K562 (cell line): ENCODE measurements at regions not wholly inside any gene's neighbourhood (a gene's known extent, or its start where the extent isn't known, plus 50 kb on each side); places are given as distances from the start of the nearest gene placed in this dataset.
"Not testable (repeated sequence)": the region's sequence is repeated elsewhere in the genome, so short reads cannot be mapped to it uniquely, and the experiment has no call there.

Experiments
- ATAC-seq: fragments of 200-7000 bp; cut with Tn5 transposase; 3 replicates; pipeline ENCODE4 v1.9.1; 2020; ENCODE audit warnings: moderate library complexity
- BruUV-seq: library from RNA; stranded (reverse); fragments of 400-500 nt; replicated peaks from 2 replicates; lab custom pipeline; 2021; lab: Mats Ljungman, UMichigan
- CTCF ChIA-PET: fragments of 300-600 bp; formaldehyde crosslinking; extraction: SDS; loops from one replicate; lab custom pipeline; 2021; ENCODE audit warnings: low intra/inter-chr PET ratio; lab: Yijun Ruan, JAX
- POLR2A ChIA-PET: fragments of 300-600, 350-650 bp; sonication (Branson Sonifier 250); formaldehyde crosslinking; extraction: SDS; loops from one replicate; lab custom pipeline; 2021; ENCODE audit warnings: antibody characterized with exemption, inconsistent platforms; lab: Yijun Ruan, JAX
- DNase-seq, 4 experiments: peaks; one replicate each; pipeline versions ENCODE4 v3.0.0 to v3.0.0-alpha.2; 2011 to 2018; ENCODE audit warnings: low spot score in 3 of 4, mixed read lengths in 3 of 4; ENCODE audit errors: extremely low read depth in 1 of 4
- FAIRE-seq: peaks from 2 replicates; lab custom pipeline; 2011; peaks lifted over from hg19 to GRCh38; lab: Jason Lieb, UNC
- H2AFZ ChIP-seq: 2 replicates; pipeline ENCODE4 v1.6.0; 2011; ENCODE audit warnings: low read depth, low read length, control low read depth, inconsistent platforms
- H3K27ac ChIP-seq: fragments of 200-600 bp; 3 replicates; pipeline ENCODE4 v1.8.0; 2011; ENCODE audit warnings: low read depth, mild to moderate bottlenecking, control low read depth, inconsistent platforms, low read length, moderate library complexity, mixed read lengths; ENCODE audit errors: extremely low read depth
- H3K27me3 ChIP-seq, 2 experiments: fragments of 300-600 bp in 1 of 2; 2 replicates in 1 of 2; 3 replicates in 1 of 2; pipeline versions ENCODE4 v1.6.0 to v1.8.0; 2011; ENCODE audit warnings: inconsistent platforms in 2 of 2, low read length in 2 of 2, mild to moderate bottlenecking in 1 of 2, mixed read lengths in 1 of 2, moderate library complexity in 1 of 2; ENCODE audit not compliant: control insufficient read depth in 2 of 2, insufficient read depth in 2 of 2
- H3K36me3 ChIP-seq: fragments of 300-600 bp; 3 replicates; pipeline ENCODE4 v1.8.0; 2011; ENCODE audit warnings: mild to moderate bottlenecking, low read length, inconsistent platforms; ENCODE audit not compliant: control insufficient read depth, insufficient read depth
- H3K4me1 ChIP-seq, 2 experiments: fragments of 200-600 bp in 1 of 2; replicated peaks in 1 of 2; 2 replicates in 1 of 2; 3 replicates in 1 of 2; pipeline versions ENCODE4 v1.5.1 to v1.8.0; 2011; ENCODE audit warnings: inconsistent platforms in 2 of 2, low read length in 2 of 2, mild to moderate bottlenecking in 1 of 2, mixed read lengths in 1 of 2, moderate library complexity in 1 of 2; ENCODE audit not compliant: control insufficient read depth in 2 of 2, insufficient read depth in 2 of 2
- H3K4me2 ChIP-seq: 2 replicates; pipeline ENCODE4 v1.6.1; 2011; ENCODE audit warnings: low read length, control low read depth, inconsistent platforms, mixed read lengths; ENCODE audit not compliant: insufficient read depth
- H3K4me3 ChIP-seq: fragments of 200-600 bp; sonication (generic), shearing (Covaris generic); 2 replicates; pipeline ENCODE4 v1.5.1; 2016; ENCODE audit warnings: control low read depth, inconsistent platforms
- H3K79me2 ChIP-seq: fragments of 200-600 bp; 3 replicates; pipeline ENCODE4 v1.8.0; 2011; ENCODE audit warnings: low read length, inconsistent platforms; ENCODE audit not compliant: control insufficient read depth, insufficient read depth
- H3K9ac ChIP-seq, 2 experiments: 2 replicates each; pipeline versions ENCODE4 v1.6.0 to v1.6.1; 2011; ENCODE audit warnings: low read depth in 2 of 2, low read length in 2 of 2, control low read depth in 1 of 2, inconsistent platforms in 1 of 2, mild to moderate bottlenecking in 1 of 2, mixed read lengths in 1 of 2; ENCODE audit not compliant: insufficient read depth in 1 of 2
- H3K9me1 ChIP-seq: one replicate; pipeline ENCODE4 v1.6.0; 2011; ENCODE audit warnings: inconsistent platforms, mild to moderate bottlenecking, low read length, moderate library complexity; ENCODE audit not compliant: control insufficient read depth, insufficient read depth
- H3K9me3 ChIP-seq: replicated peaks from 2 replicates; pipeline ENCODE4 v1.5.1; 2011; ENCODE audit warnings: low read depth, low read length, inconsistent platforms; ENCODE audit not compliant: control insufficient read depth, insufficient read depth
- H4K20me1 ChIP-seq: replicated peaks from 2 replicates; pipeline ENCODE4 v1.6.1; 2011; ENCODE audit warnings: low read length, inconsistent platforms, mixed read lengths; ENCODE audit not compliant: control insufficient read depth, insufficient read depth
- POLR2A ChIP-seq: fragments of 450-650 bp; conservative IDR thresholded peaks from 2 replicates; pipeline ENCODE4 v1.6.1; 2016
- POLR2G ChIP-seq: fragments of 200-400 bp; formaldehyde crosslinking; IDR thresholded peaks from 2 replicates; pipeline ENCODE4 v1.6.1; 2017; ENCODE audit warnings: low read depth, mild to moderate bottlenecking, antibody characterized with exemption, low read length, moderate library complexity
- WGBS: fragments of 100-300 bp; shearing (Covaris generic); methylation state at CpG from one replicate; pipeline ENCODE4 v1.1.6; 2016; ENCODE audit warnings: low coverage, mixed read lengths; ENCODE audit not compliant: insufficient coverage; ENCODE audit errors: missing lambda C conversion rate; 5-methylcytosine and 5-hydroxymethylcytosine counted together
- in situ Hi-C: fragments of 300-500 bp; cut with MboI; formaldehyde crosslinking; loops from 4 replicates; pipeline ENCODE4 v1.15.0; 2018; ENCODE audit warnings: inconsistent platforms, mixed read lengths
- intact Hi-C: fragments of 100-400 bp; cut with micrococcal nuclease; formaldehyde crosslinking; loops from 2 replicates; pipeline ENCODE4 v1.14.2; 2022

GRCh38 chr21:5119179-5119578, 5402.2 kb upstream of the TPTE start:
- POLR2A ChIA-PET, H4K20me1 ChIP-seq, H3K9me1 ChIP-seq, H3K4me3 ChIP-seq, DNase-seq, H3K79me2 ChIP-seq, H3K9ac ChIP-seq, in situ Hi-C loops, ATAC-seq, intact Hi-C loops, H3K4me1 ChIP-seq, H3K27me3 ChIP-seq, BruUV-seq, H3K27ac ChIP-seq, FAIRE-seq, H3K9me3 ChIP-seq, CTCF ChIA-PET, H2AFZ ChIP-seq, H3K36me3 ChIP-seq, H3K4me2 ChIP-seq: not testable (repeated sequence)
- WGBS = 96% methylated on average over 4 of the region's 8 CpGs
- 0 out of 2 replicates have a peak, but pooled peaks have one; percentile 20 for TF ChIP-seq POLR2A
- TF ChIP-seq POLR2G = peak; percentile 46

- H3K9ac ChIP-seq, intact Hi-C loops, POLR2A ChIA-PET, H2AFZ ChIP-seq, BruUV-seq, H3K4me2 ChIP-seq, CTCF ChIA-PET, H3K4me1 ChIP-seq, DNase-seq, H3K27ac ChIP-seq, H3K79me2 ChIP-seq, H4K20me1 ChIP-seq, H3K36me3 ChIP-seq, H3K9me1 ChIP-seq, FAIRE-seq, H3K4me3 ChIP-seq, H3K27me3 ChIP-seq, H3K9me3 ChIP-seq, in situ Hi-C loops: not testable (repeated sequence)
- peak; percentile 15 for ATAC-seq
- WGBS = 33% methylated on average over 1 of the region's 14 CpGs
Measured at GRCh38 chr21:5121399-5121798, 5400.0 kb upstream of the TPTE start.

GRCh38 chr21:5121849-5122248, 5399.5 kb upstream of the TPTE start:
- FAIRE-seq, H3K9me1 ChIP-seq, intact Hi-C loops, H3K4me1 ChIP-seq, BruUV-seq, H3K4me3 ChIP-seq, H3K27me3 ChIP-seq, in situ Hi-C loops, DNase-seq, H4K20me1 ChIP-seq, POLR2A ChIA-PET, CTCF ChIA-PET, H2AFZ ChIP-seq, H3K4me2 ChIP-seq, H3K36me3 ChIP-seq, ATAC-seq, H3K27ac ChIP-seq, H3K9me3 ChIP-seq, H3K9ac ChIP-seq, H3K79me2 ChIP-seq: not testable (repeated sequence)
- no CpG with 5 or more reads among the region's 16 CpGs for WGBS
